Lung (tissue), 11 donors: ENCODE measurements at regions not wholly inside any gene's neighbourhood (a gene's known extent, or its start where the extent isn't known, plus 50 kb on each side); places are given as distances from the start of the nearest gene placed in this dataset.

Experiments
- ATAC-seq: fragments of 200-7000 bp; cut with Tn5 transposase; one replicate; pipeline ENCODE4 v1.9.1; 2020; ENCODE audit warnings: moderate number of reproducible peaks; ENCODE audit not compliant: insufficient read depth, low FRiP score
- DNase-seq, 3 donors: peaks; one replicate each; pipeline ENCODE4 v3.0.0-alpha.2; 2013 to 2017
- H3K27ac ChIP-seq, 2 donors: one replicate each; pipeline ENCODE4 v1.5.1; 2013; ENCODE audit warnings: mild to moderate bottlenecking in 2 of 2, moderate library complexity in 2 of 2, control low read depth in 1 of 2, inconsistent platforms in 1 of 2, low read depth in 1 of 2, low read length in 1 of 2
- H3K27me3 ChIP-seq, 3 donors: one replicate each; pipeline ENCODE4 v1.5.1; 2013; ENCODE audit warnings: low read length in 2 of 3; ENCODE audit not compliant: control insufficient read depth in 3 of 3, insufficient read depth in 3 of 3
- H3K36me3 ChIP-seq, 4 donors: one replicate each; pipeline ENCODE4 v1.5.1; 2013; ENCODE audit warnings: low read length in 4 of 4, mild to moderate bottlenecking in 1 of 4, moderate library complexity in 1 of 4; ENCODE audit not compliant: control insufficient read depth in 4 of 4, insufficient read depth in 4 of 4
- H3K4me1 ChIP-seq, 5 donors: one replicate each; pipeline ENCODE4 v1.5.1; 2013; ENCODE audit warnings: low read length in 5 of 5, mild to moderate bottlenecking in 2 of 5, moderate library complexity in 1 of 5; ENCODE audit not compliant: control insufficient read depth in 5 of 5, insufficient read depth in 5 of 5
- H3K4me3 ChIP-seq: one replicate; pipeline ENCODE4 v1.5.1; 2013; ENCODE audit warnings: mild to moderate bottlenecking, control low read depth, moderate library complexity
- H3K9ac ChIP-seq, 2 donors: one replicate each; pipeline ENCODE4 v1.5.1; 2013; ENCODE audit warnings: low read length in 2 of 2, control low read depth in 1 of 2; ENCODE audit not compliant: insufficient read depth in 1 of 2
- H3K9me3 ChIP-seq, 4 donors: one replicate each; pipeline ENCODE4 v1.5.1; 2013; ENCODE audit warnings: low read length in 3 of 4, mild to moderate bottlenecking in 1 of 4, moderate library complexity in 1 of 4; ENCODE audit not compliant: control insufficient read depth in 4 of 4, insufficient read depth in 3 of 4
- CTCF ChIP-seq: IDR thresholded peaks from 2 replicates; pipeline ENCODE4 v1.5.1; 2012; ENCODE audit warnings: mild to moderate bottlenecking; ENCODE audit errors: control extremely low read depth, extremely low read depth
- WGBS, 2 donors: extraction: QIAGEN DNeasy Blood & Tissue Kit; methylation state at CpG; one replicate each; pipeline ENCODE4 v1.1.7; 2013; 5-methylcytosine and 5-hydroxymethylcytosine counted together
- donor health status: control.
- donor health status: control.
- donor health status: Bipolar disorder and iron deficiency.
- donor health status: healthy.
- donor health status: DM: yes; HTN: yes; CAD: no.

GRCh38 chrX:13254870-13255269 lies 65.0 kb downstream of the ATXN3L start:
- Histone ChIP-seq H3K4me3 (no peak overlapping the region), H3K36me3 (no peaks in the 10 kb centered on the region), H3K4me1 (no peaks in the 10 kb centered on the region), H3K27ac (no peak overlapping the region), H3K9me3 (peaks cover 0 to 3% (median 0%) of the 10 kb centered on the region in 4 donors), H3K27me3 (peaks cover 0 to 46% (median 6%) of the 10 kb centered on the region in 3 donors), H3K9ac (no peak overlapping the region)
- 87 to 92% methylated on average over 3 of the region's 3 CpGs for WGBS, 2 donors
- DNase-seq (no peak), ATAC-seq (no peak)
- no peak for TF ChIP-seq CTCF

GRCh38 chrX:13254076-13254785 lies 65.6 kb downstream of the ATXN3L start:
- no peak overlapping the region for H3K9ac ChIP-seq
- TF ChIP-seq CTCF, result no peak
- H3K4me1 ChIP-seq, result no peaks in the 10 kb centered on the region
- peaks cover 0 to 51% (median 6%) of the 10 kb centered on the region in 3 donors for H3K27me3 ChIP-seq
- ATAC-seq (no peak), DNase-seq (peak in 1 of 3 donors; percentile 20)
- H3K27ac ChIP-seq, result no peak overlapping the region
- H3K9me3 ChIP-seq, result peaks cover 0 to 3% (median 0%) of the 10 kb centered on the region in 4 donors
- no peak overlapping the region for H3K4me3 ChIP-seq
- WGBS, 2 donors, result 57 to 71% methylated on average over 5 of the region's 5 CpGs
- H3K36me3 ChIP-seq, result no peaks in the 10 kb centered on the region

- Histone ChIP-seq H3K27me3 (peaks cover 0 to 51% (median 6%) of the 10 kb centered on the region in 3 donors), H3K4me3 (no peak overlapping the region), H3K9ac (no peak overlapping the region), H3K36me3 (no peaks in the 10 kb centered on the region), H3K27ac (no peak overlapping the region), H3K4me1 (no peaks in the 10 kb centered on the region), H3K9me3 (peaks cover 0 to 3% (median 0%) of the 10 kb centered on the region in 4 donors)
- DNase-seq (no peak), ATAC-seq (no peak)
- WGBS, 2 donors, result 48 to 74% methylated on average over 3 of the region's 3 CpGs
- no peak for TF ChIP-seq CTCF
Measured at GRCh38 chrX:13253223-13253622, 66.6 kb downstream of the ATXN3L start.

- 89 to 97% methylated on average over 4 of the region's 4 CpGs for WGBS, 2 donors
- TF ChIP-seq CTCF, result no peak
Measured at GRCh38 chrX:13252726-13253125, 67.1 kb downstream of the ATXN3L start.

More at GRCh38 chrX:13252726-13253125, 67.1 kb downstream of the ATXN3L start:
- DNase-seq, result no peak
- no peak overlapping the region for H3K4me3 ChIP-seq
- H3K4me1 ChIP-seq, result no peaks in the 10 kb centered on the region
- peaks cover 0 to 47% (median 6%) of the 10 kb centered on the region in 3 donors for H3K27me3 ChIP-seq
- H3K9ac ChIP-seq, result no peak overlapping the region
- no peaks in the 10 kb centered on the region for H3K36me3 ChIP-seq
- ATAC-seq, result no peak
- peaks cover 0 to 3% (median 0%) of the 10 kb centered on the region in 4 donors for H3K9me3 ChIP-seq
- H3K27ac ChIP-seq, result no peak overlapping the region
